Breast epithelium (tissue), 4 donors: ENCODE measurements at regions not wholly inside any gene's neighbourhood (a gene's known extent, or its start where the extent isn't known, plus 50 kb on each side); places are given as distances from the start of the nearest gene placed in this dataset.

Source experiments
- DNase-seq, 2 donors: peaks; one replicate each; pipeline ENCODE4 v3.0.0-alpha.2; 2019; ENCODE audit warnings: low spot score in 2 of 2
- H3K27ac ChIP-seq, 2 donors: fragments of 200-600 bp; sonication (generic) in 1 of 2; one replicate each; pipeline ENCODE4 v1.5.1; 2016 to 2019; ENCODE audit warnings: mild to moderate bottlenecking in 1 of 2
- H3K27me3 ChIP-seq, 2 donors: fragments of 200-600 bp; sonication (generic) in 1 of 2; one replicate each; pipeline versions ENCODE4 v1.5.1 to v1.6.0; 2017 to 2019; ENCODE audit warnings: control low read depth in 1 of 2, mild to moderate bottlenecking in 1 of 2
- H3K36me3 ChIP-seq: fragments of 200-600 bp; one replicate; pipeline ENCODE4 v1.5.1; 2019
- H3K4me1 ChIP-seq, 2 donors: fragments of 200-600 bp; sonication (generic); one replicate each; pipeline ENCODE4 v1.5.1; 2016 to 2019; ENCODE audit warnings: control low read depth in 1 of 2
- H3K4me3 ChIP-seq, 3 donors: fragments of 200-600 bp; sonication (generic); 1 replicate in 2 of 3; 2 replicates in 1 of 3; pipeline ENCODE4 v1.5.1; 2016 to 2019; ENCODE audit warnings: mild to moderate bottlenecking in 3 of 3, moderate library complexity in 2 of 3
- H3K9me3 ChIP-seq, 2 donors: fragments of 200-600 bp; sonication (generic) in 1 of 2; one replicate each; pipeline ENCODE4 v1.5.1; 2016 to 2019; ENCODE audit warnings: control low read depth in 1 of 2
- POLR2A ChIP-seq: fragments of 450-650 bp; IDR thresholded peaks from one replicate; pipeline ENCODE4 v1.6.1; 2016; ENCODE audit warnings: antibody characterized with exemption, mild to moderate bottlenecking, moderate library complexity
- POLR2AphosphoS5 ChIP-seq, 3 donors: sonication (generic); formaldehyde crosslinking; IDR thresholded peaks; one replicate each; pipeline ENCODE4 v1.6.1; 2017; ENCODE audit warnings: antibody characterized with exemption in 3 of 3
- intact Hi-C: fragments of 100-400 bp; cut with DNase I; formaldehyde crosslinking; loops from one replicate; pipeline ENCODE4 v1.15.1; 2023; ENCODE audit warnings: low total_unique reads
- TF ChIP-seq, protein P1 (sequence below), 3 donors: fragments of 450-650 bp; IDR thresholded peaks; one replicate each; pipeline ENCODE4 v1.5.1; 2016 to 2017; ENCODE audit warnings: antibody characterized with exemption in 3 of 3, mild to moderate bottlenecking in 3 of 3, moderate library complexity in 3 of 3

DNA sequence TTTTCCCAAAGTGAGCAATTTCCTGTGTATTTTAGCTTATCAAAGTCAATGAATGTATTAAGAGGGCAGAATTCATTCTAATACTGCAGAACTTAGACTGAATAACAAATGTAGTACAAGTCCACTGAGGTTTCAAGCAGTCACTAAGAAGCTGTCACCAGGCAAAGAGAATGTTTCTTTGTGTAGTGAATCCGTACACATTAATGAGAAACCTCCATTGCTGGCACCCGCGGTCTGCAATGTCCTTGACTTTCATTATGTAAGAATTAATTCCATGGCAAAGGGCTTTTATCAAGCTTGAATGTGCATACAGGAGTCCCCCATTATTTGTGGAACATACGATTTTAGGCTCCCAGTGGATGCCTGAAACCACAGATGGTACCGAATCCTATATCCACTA lies 719.5 kb upstream of the TMPRSS15 start:
- DNase-seq, result no peak
- TF ChIP-seq POLR2AphosphoS5 (IDR thresholded peaks at IDR 0.05), result no peak
- no peak for TF ChIP-seq POLR2A
- TF ChIP-seq, protein P1, sequence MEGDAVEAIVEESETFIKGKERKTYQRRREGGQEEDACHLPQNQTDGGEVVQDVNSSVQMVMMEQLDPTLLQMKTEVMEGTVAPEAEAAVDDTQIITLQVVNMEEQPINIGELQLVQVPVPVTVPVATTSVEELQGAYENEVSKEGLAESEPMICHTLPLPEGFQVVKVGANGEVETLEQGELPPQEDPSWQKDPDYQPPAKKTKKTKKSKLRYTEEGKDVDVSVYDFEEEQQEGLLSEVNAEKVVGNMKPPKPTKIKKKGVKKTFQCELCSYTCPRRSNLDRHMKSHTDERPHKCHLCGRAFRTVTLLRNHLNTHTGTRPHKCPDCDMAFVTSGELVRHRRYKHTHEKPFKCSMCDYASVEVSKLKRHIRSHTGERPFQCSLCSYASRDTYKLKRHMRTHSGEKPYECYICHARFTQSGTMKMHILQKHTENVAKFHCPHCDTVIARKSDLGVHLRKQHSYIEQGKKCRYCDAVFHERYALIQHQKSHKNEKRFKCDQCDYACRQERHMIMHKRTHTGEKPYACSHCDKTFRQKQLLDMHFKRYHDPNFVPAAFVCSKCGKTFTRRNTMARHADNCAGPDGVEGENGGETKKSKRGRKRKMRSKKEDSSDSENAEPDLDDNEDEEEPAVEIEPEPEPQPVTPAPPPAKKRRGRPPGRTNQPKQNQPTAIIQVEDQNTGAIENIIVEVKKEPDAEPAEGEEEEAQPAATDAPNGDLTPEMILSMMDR (IDR thresholded peaks at IDR 0.05), result no peak
- no peaks in the 10 kb centered on the region for H3K4me1 ChIP-seq

DNA sequence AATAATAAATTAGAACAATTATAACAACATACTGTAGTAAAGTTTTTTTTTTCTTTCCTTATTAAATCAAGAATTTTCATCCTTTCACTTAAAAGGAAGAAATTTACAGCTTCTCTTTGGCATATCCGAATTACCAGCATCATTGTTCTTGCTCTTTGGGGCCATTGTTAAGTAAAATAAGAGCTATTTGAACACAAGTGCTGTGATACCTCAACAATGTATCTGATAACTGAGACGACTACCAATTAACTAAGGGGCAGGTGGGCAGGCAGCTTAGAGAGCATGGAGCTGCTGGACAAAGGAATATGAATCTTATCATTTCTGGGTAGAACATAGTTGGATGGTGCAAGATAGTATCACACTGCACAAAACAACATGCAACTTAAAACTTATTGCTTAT lies 719.9 kb upstream of the TMPRSS15 start:
- intact Hi-C loops, result no loop called here
- Histone ChIP-seq H3K27me3 (no peaks in the 10 kb centered on the region), H3K9me3 (no peaks in the 10 kb centered on the region), H3K4me1 (no peaks in the 10 kb centered on the region), H3K36me3 (no peaks in the 10 kb centered on the region), H3K4me3 (no peak overlapping the region), H3K27ac (no peak overlapping the region)
- TF ChIP-seq POLR2AphosphoS5 (IDR thresholded peaks at IDR 0.05), result no peak
- TF ChIP-seq, protein P1 (IDR thresholded peaks at IDR 0.05), result no peak
- TF ChIP-seq POLR2A, result no peak
- no peak for DNase-seq

More for the DNA sequence above, 719.5 kb upstream of the TMPRSS15 start:
- no peaks in the 10 kb centered on the region for H3K27me3 ChIP-seq
- no peak overlapping the region for H3K27ac ChIP-seq
- no peaks in the 10 kb centered on the region for H3K36me3 ChIP-seq
- intact Hi-C loops, result no loop called here
- no peak overlapping the region for H3K4me3 ChIP-seq
- H3K9me3 ChIP-seq, result no peaks in the 10 kb centered on the region

DNA sequence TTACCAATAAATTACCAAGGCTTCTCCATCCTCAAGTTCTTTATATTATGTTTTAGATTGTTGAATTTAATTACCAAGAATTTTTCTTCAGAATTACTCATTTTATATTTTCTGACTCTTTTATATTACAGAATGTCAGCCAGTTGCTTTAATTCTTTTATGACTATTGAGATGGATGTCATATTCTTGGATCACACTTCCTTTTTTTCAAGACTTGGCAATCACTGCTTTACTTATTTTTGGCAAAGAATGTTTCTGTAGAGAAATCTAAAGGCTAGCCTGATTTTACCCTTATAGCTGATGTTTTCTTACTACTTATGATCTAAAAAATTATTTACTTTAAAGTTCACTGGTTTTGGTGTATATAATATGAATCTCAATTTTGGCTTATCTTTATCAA lies 721.1 kb upstream of the TMPRSS15 start:
- no peaks in the 10 kb centered on the region for H3K4me1 ChIP-seq
- H3K4me3 ChIP-seq, result no peak overlapping the region
- H3K27ac ChIP-seq, result no peak overlapping the region
- DNase-seq, result no peak
- H3K36me3 ChIP-seq, result no peaks in the 10 kb centered on the region
- TF ChIP-seq, protein P1 (IDR thresholded peaks at IDR 0.05), result no peak
- no peak for TF ChIP-seq POLR2AphosphoS5 (IDR thresholded peaks at IDR 0.05)
- TF ChIP-seq POLR2A, result no peak
- intact Hi-C loops, result no loop called here
- H3K27me3 ChIP-seq, result no peaks in the 10 kb centered on the region
- no peaks in the 10 kb centered on the region for H3K9me3 ChIP-seq

DNA sequence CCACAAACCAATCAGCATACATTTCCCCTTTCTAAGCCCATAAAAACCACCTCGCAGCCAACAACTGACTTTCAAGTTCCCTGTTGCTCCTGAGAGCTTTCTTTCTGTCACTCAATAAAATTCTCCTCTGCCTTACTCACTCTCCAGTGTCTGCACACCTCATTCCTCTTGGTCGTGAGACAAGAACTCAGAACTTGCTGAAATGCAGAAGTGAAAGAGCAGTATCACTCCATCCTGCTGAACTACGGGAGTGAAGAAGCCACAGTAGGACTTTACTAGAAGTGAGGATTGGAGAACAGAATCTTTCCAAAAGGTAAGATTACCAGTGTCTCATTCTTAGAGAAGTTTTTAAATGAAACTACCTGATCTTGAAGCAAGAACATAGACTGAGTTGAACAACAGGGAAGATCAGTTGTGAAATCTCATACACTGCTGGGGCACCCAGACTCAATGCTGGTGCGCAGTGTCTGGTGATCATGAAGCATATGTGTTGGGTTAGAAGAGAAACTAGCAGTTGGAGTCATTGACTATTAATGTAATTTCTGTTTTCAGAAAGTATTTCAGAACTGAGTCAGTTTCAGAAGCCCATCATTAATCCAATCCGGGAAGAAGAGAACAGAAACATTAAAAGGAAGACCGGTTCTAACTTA lies 726.9 kb upstream of the TMPRSS15 start:
- Histone ChIP-seq H3K4me1 (no peaks in the 10 kb centered on the region), H3K4me3 (no peak overlapping the region), H3K36me3 (no peaks in the 10 kb centered on the region), H3K27me3 (no peaks in the 10 kb centered on the region), H3K9me3 (no peaks in the 10 kb centered on the region), H3K27ac (no peak overlapping the region)
- DNase-seq, result no peak
- intact Hi-C loops, result no loop called here
- TF ChIP-seq POLR2A (no peak), POLR2AphosphoS5 (IDR thresholded peaks at IDR 0.05) (no peak)
- TF ChIP-seq, protein P1 (IDR thresholded peaks at IDR 0.05), result no peak

DNA sequence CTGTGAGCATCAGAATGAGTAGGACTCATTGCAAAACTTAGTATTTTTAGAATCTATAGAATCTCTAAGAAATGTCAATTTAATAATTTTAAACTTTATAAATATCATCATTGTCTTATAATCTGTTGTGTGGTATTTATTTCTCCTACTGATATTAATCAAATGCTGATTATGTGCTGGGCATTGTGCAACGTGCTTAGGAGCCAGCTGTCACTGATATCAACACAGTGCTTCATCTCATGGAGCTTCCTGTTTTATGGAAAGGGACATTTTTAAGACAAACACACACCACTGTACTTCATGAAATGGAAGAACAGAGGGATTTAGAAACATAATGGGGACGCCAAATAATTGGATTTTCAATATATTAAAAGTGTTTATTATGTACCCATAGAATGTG lies 737.9 kb upstream of the TMPRSS15 start:
- Histone ChIP-seq H3K9me3 (peaks cover 0 to 2% of the 10 kb centered on the region in 2 donors), H3K4me1 (no peaks in the 10 kb centered on the region), H3K4me3 (no peak overlapping the region), H3K27ac (no peak overlapping the region), H3K36me3 (no peaks in the 10 kb centered on the region), H3K27me3 (no peaks in the 10 kb centered on the region)
- TF ChIP-seq, protein P1 (IDR thresholded peaks at IDR 0.05), result no peak
- TF ChIP-seq POLR2A, result no peak
- TF ChIP-seq POLR2AphosphoS5 (IDR thresholded peaks at IDR 0.05), result no peak
- DNase-seq, result no peak
- intact Hi-C loops, result no loop called here
